ENCODE measurements at regions not wholly inside any gene's neighbourhood (a gene's known extent, or its start where the extent isn't known, plus 50 kb on each side); places are given as distances from the start of the nearest gene placed in this dataset.

DNA sequence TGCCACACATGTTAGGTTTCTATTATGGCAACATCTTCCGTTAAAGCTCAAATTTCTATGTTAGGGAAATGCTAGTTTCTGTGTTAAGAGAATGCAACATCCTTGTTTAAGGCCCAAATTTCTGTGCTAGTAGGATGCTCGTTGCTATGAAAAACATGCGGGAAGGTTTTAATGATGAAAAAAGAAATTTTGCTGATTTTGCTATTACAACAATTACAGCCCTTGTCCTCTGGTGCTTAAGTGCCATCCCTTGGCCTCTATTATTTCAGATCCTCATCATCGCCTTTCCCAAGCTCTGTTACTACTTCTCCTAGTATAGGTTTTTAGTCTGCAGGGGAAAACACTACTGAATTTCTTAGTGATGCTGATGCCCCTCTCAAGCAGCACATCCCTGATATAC lies 412.6 kb upstream of the NDST3 start:
- Histone ChIP-seq H3K27ac (ENCODE audit: insufficient read depth, low read depth, low read length) (no peak overlapping the region), H3K4me2 (ENCODE audit: insufficient read depth, low read length) (no peak overlapping the region), H2AFZ (ENCODE audit: low read depth, low read length) (no peak overlapping the region), H3K9me1 (replicated peaks; ENCODE audit: control insufficient read depth, extremely low read depth, insufficient read depth, low read length) (no peaks in the 10 kb centered on the region), H3K36me3 (ENCODE audit: control insufficient read depth in 2 of 2, extremely low read depth in 1 of 2, insufficient read depth in 2 of 2, low read length in 2 of 2) (no peaks in the 10 kb centered on the region), H3K9ac (replicated peaks; ENCODE audit: extremely low read depth, insufficient read depth, low read length) (no peak overlapping the region), H3K79me2 (ENCODE audit: control insufficient read depth, insufficient read depth, low read length) (no peaks in the 10 kb centered on the region), H4K20me1 (replicated peaks; ENCODE audit: control insufficient read depth, extremely low read depth, insufficient read depth, low read length) (no peaks in the 10 kb centered on the region), H3K9me3 (replicated peaks; ENCODE audit: control insufficient read depth, insufficient read depth, low read length) (no peaks in the 10 kb centered on the region), H3K4me3 (replicated peaks in 1 of 3; ENCODE audit: insufficient read depth in 1 of 3, low read depth in 1 of 3, low read length in 3 of 3) (no peak overlapping the region), H3K27me3 (ENCODE audit: control insufficient read depth in 2 of 2, insufficient read depth in 2 of 2, low read length in 2 of 2) (no peaks in the 10 kb centered on the region), H3K4me1 (ENCODE audit: control insufficient read depth, extremely low read depth, insufficient read depth, low read length) (no peaks in the 10 kb centered on the region)
- POLR2A ChIA-PET: no interaction called here
- FAIRE-seq: no peak
- no TSS peak for BruUV-seq (replicated peaks)
- CTCF ChIA-PET: no interaction called here
- intact Hi-C loops (cut with micrococcal nuclease) (no loop called here), dilution Hi-C loops (cut with MboI; ENCODE audit: extremely low pct_ligation_motif_present, low sequenced_read_pairs) (no loop called here)
- TF ChIP-seq POLR2AphosphoS5 (IDR thresholded peaks at IDR 0.05; ENCODE audit: insufficient read depth, low read depth, low read length) (no peak), EZH2 (IDR thresholded peaks at IDR 0.05; ENCODE audit: borderline replicate concordance, low read depth, low read length, severe bottlenecking) (no peak), MYC (IDR thresholded peaks at IDR 0.05; ENCODE audit: low read depth, low read length) (no peak), GATA2 (IDR thresholded peaks at IDR 0.05; ENCODE audit: insufficient read depth, insufficient read length, low read depth, low read length) (no peak), JUN (IDR thresholded peaks at IDR 0.05; ENCODE audit: borderline replicate concordance, insufficient read depth, insufficient read length, low read depth) (no peak), FOS (IDR thresholded peaks at IDR 0.05; ENCODE audit: borderline replicate concordance, insufficient read depth, low read length) (no peak), POLR2A (IDR thresholded peaks at IDR 0.05; ENCODE audit: low read depth, low read length) (no peak)
- TF ChIP-seq, protein P1, sequence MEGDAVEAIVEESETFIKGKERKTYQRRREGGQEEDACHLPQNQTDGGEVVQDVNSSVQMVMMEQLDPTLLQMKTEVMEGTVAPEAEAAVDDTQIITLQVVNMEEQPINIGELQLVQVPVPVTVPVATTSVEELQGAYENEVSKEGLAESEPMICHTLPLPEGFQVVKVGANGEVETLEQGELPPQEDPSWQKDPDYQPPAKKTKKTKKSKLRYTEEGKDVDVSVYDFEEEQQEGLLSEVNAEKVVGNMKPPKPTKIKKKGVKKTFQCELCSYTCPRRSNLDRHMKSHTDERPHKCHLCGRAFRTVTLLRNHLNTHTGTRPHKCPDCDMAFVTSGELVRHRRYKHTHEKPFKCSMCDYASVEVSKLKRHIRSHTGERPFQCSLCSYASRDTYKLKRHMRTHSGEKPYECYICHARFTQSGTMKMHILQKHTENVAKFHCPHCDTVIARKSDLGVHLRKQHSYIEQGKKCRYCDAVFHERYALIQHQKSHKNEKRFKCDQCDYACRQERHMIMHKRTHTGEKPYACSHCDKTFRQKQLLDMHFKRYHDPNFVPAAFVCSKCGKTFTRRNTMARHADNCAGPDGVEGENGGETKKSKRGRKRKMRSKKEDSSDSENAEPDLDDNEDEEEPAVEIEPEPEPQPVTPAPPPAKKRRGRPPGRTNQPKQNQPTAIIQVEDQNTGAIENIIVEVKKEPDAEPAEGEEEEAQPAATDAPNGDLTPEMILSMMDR (IDR thresholded peaks at IDR 0.05; ENCODE audit: extremely low read depth in 1 of 2, insufficient read depth in 1 of 2, low read depth in 1 of 2, low read length in 2 of 2): no peak
- TF ChIP-seq, protein P2, sequence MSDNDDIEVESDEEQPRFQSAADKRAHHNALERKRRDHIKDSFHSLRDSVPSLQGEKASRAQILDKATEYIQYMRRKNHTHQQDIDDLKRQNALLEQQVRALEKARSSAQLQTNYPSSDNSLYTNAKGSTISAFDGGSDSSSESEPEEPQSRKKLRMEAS (IDR thresholded peaks at IDR 0.05; ENCODE audit: insufficient read depth, insufficient read length): no peak
- DNase-seq (ENCODE audit: low read depth, low spot score): no peak
